ENCODE measurements at regions not wholly inside any gene's neighbourhood (a gene's known extent, or its start where the extent isn't known, plus 50 kb on each side); places are given as distances from the start of the nearest gene placed in this dataset.

- Histone ChIP-seq H3K9me3 (no peaks in the 10 kb centered on the region), H4K20me1 (no peaks in the 10 kb centered on the region), H3K9ac (no peak overlapping the region), H3K27me3 (no peaks in the 10 kb centered on the region), H3K4me3 (no peak overlapping the region), H3K27ac (no peak overlapping the region), H3K4me1 (no peaks in the 10 kb centered on the region), H3K4me2 (no peak overlapping the region), H3K36me3 (no peaks in the 10 kb centered on the region)
- no peak for TF ChIP-seq Cebpa-rat (IDR thresholded peaks at IDR 0.05)
These were observed 463.7 kb downstream of the CYLC2 start for GRCh38 chr9:103458826-103459225.

DNA sequence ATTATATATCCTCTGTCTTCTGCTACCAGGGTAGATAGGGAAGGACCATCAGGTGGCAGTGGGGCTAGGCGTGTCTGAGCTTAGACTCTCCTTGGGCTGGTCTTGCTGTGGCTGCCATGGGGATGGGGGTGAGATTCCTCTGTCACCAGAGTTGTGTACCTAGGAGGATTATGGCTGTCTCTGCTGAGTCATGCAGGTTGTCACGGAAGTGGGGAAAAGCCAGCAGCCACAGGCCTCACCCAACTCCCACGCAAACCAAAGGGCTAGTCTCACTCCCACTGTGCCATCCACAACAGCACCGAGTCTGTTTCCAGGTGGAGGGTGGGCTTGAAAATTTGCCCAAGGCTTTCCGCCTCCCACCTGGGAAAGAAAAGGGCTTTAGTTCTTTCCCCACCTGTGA is 476.1 kb downstream of the CYLC2 start:
- Histone ChIP-seq H3K27ac (no peak overlapping the region), H3K36me3 (no peaks in the 10 kb centered on the region), H3K4me2 (peak overlapping the region; percentile 34; the same call in 1 of the 2 replicates), H3K9ac (no peak overlapping the region), H3K4me3 (no peak overlapping the region), H3K9me3 (no peaks in the 10 kb centered on the region), H4K20me1 (no peaks in the 10 kb centered on the region), H3K27me3 (no peaks in the 10 kb centered on the region), H3K4me1 (peaks cover 6% of the 10 kb centered on the region)
- TF ChIP-seq Cebpa-rat (IDR thresholded peaks at IDR 0.05), result no peak

GRCh38 chr9:103474156-103474555 is 479.0 kb downstream of the CYLC2 start:
- Histone ChIP-seq H3K9me3 (no peaks in the 10 kb centered on the region), H3K4me3 (no peak overlapping the region), H3K4me1 (peaks cover 6% of the 10 kb centered on the region), H3K27ac (no peak overlapping the region), H3K4me2 (no peak overlapping the region), H3K9ac (no peak overlapping the region), H3K36me3 (no peaks in the 10 kb centered on the region), H3K27me3 (no peaks in the 10 kb centered on the region), H4K20me1 (no peaks in the 10 kb centered on the region)
- no peak for TF ChIP-seq Cebpa-rat (IDR thresholded peaks at IDR 0.05)

DNA sequence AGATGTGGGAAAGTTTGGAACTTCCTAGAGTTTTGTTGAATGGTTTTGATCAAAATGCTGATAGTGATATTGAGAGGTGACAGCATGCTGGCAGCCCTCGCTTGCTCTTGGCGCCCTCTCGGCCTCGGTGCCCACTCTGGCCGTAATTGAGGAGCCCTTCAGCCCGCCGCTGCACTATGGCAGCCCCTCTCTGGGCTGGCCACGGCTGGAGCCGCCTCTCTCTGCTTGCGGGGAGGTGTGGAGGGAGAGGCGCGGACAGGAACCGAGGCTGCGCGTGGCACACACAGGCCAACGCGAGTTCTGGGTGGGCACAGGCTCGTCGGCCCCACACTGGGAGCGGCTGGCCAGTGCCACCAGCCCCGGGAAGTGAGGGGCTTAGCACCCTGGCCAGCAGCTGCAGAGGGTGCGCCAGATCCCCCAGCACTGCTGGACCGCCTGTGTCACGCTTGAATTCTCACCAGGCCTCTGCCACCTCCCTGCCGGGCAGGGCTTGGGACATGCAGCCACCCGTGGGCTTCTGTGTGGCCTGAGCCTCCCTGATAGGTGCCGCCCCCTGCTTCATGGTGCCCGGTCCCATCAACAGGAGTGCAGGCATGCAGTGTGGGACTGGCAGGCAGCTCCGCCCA is 488.5 kb downstream of the CYLC2 start:
- no peaks in the 10 kb centered on the region for H4K20me1 ChIP-seq
- H3K9me3 ChIP-seq, result peaks cover 22% of the 10 kb centered on the region
- H3K27me3 ChIP-seq, result no peaks in the 10 kb centered on the region
- no peak overlapping the region for H3K4me3 ChIP-seq
- no peaks in the 10 kb centered on the region for H3K36me3 ChIP-seq
- no peak overlapping the region for H3K27ac ChIP-seq
- H3K4me2 ChIP-seq, result no peak overlapping the region
- no peak overlapping the region for H3K9ac ChIP-seq
- no peak for TF ChIP-seq Cebpa-rat (IDR thresholded peaks at IDR 0.05)
- H3K4me1 ChIP-seq, result no peaks in the 10 kb centered on the region

DNA sequence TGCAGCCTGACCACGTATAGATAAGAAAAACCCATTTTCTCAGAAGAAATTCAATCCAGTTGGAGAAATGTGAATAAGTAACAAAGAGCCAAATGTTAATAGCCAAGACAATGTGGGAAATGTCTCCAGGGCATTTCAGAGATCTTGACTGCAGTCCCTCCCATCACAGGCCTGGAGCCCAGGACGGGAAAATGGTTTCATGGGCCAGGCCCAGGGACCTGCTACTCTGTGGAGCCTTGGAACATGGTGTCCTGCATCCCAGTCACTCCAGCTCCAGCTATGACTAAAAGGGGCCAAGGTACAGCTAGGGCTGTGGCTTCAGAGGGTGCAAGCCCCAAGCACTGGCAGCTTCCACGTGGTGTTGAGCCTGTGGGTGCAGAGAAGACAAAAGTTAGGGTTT is 490.0 kb downstream of the CYLC2 start:
- H3K36me3 ChIP-seq, result no peaks in the 10 kb centered on the region
- no peaks in the 10 kb centered on the region for H3K27me3 ChIP-seq
- H3K4me1 ChIP-seq, result no peaks in the 10 kb centered on the region
- H3K9ac ChIP-seq, result no peak overlapping the region
- H3K9me3 ChIP-seq, result peaks cover 22% of the 10 kb centered on the region
- no peak for TF ChIP-seq Cebpa-rat (IDR thresholded peaks at IDR 0.05)
- no peak overlapping the region for H3K27ac ChIP-seq
- no peaks in the 10 kb centered on the region for H4K20me1 ChIP-seq
- H3K4me2 ChIP-seq, result no peak overlapping the region
- no peak overlapping the region for H3K4me3 ChIP-seq

DNA sequence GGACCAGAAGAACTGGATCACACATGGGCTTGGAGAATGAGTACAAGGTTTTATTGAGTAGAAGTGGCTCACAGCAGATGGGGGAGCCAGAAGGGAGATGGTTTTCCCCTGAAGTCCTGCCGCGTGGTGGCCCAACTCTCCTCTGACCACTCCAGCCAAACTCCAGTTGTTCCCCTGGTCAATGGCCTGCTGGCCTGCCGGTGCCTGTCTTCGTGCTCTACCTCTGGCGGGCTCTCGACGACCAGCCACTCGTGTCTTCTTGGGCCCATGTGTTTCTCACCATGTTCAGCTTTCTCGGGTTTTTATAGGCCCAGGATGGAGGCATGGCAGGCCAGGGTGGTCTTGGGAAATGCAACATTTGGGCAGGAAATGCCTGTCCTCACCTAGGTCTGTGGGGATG is 519.6 kb downstream of the CYLC2 start:
- Histone ChIP-seq H3K9ac (no peak overlapping the region), H3K4me3 (no peak overlapping the region), H3K27ac (no peak overlapping the region), H3K4me1 (no peaks in the 10 kb centered on the region), H3K36me3 (no peaks in the 10 kb centered on the region), H3K27me3 (no peaks in the 10 kb centered on the region), H3K9me3 (no peaks in the 10 kb centered on the region), H3K4me2 (no peak overlapping the region), H4K20me1 (no peaks in the 10 kb centered on the region)
- TF ChIP-seq Cebpa-rat (IDR thresholded peaks at IDR 0.05), result no peak

- Histone ChIP-seq H3K27ac (no peak overlapping the region), H3K4me2 (no peak overlapping the region), H3K27me3 (no peaks in the 10 kb centered on the region), H3K4me1 (no peaks in the 10 kb centered on the region), H3K9ac (no peak overlapping the region), H3K9me3 (no peaks in the 10 kb centered on the region), H3K4me3 (no peak overlapping the region), H4K20me1 (no peaks in the 10 kb centered on the region), H3K36me3 (no peaks in the 10 kb centered on the region)
- no peak for TF ChIP-seq Cebpa-rat (IDR thresholded peaks at IDR 0.05)
These were observed 527.3 kb downstream of the CYLC2 start for GRCh38 chr9:103522409-103522808.

DNA sequence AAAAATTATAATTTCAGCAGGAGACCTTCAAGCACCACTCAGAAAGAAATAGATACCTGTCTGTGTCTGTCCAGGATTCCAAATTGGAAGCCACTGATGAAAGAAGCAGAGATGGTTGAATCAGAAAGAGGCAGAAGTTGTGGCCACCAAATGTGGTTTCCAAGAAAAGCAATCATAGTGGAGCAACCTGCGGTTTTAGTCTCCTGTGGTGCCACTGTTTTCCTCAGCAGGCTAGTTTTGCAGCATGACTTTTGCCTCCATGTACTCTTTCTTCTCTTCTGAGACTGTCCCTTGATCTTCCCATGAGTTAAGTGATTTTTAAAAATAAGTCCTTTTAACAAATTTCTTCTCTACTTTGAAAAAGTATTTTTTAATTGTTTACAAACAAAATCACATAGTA is 535.8 kb downstream of the CYLC2 start:
- Histone ChIP-seq H3K9me3 (no peaks in the 10 kb centered on the region), H3K4me1 (no peaks in the 10 kb centered on the region), H3K9ac (no peak overlapping the region), H3K27me3 (no peaks in the 10 kb centered on the region), H4K20me1 (no peaks in the 10 kb centered on the region), H3K4me3 (no peak overlapping the region), H3K36me3 (no peaks in the 10 kb centered on the region), H3K27ac (no peak overlapping the region), H3K4me2 (no peak overlapping the region)
- no peak for TF ChIP-seq Cebpa-rat (IDR thresholded peaks at IDR 0.05)

GRCh38 chr9:103533318-103533717 is 538.2 kb downstream of the CYLC2 start:
- H3K9ac ChIP-seq, result no peak overlapping the region
- H3K36me3 ChIP-seq, result no peaks in the 10 kb centered on the region
- no peak overlapping the region for H3K4me3 ChIP-seq
- no peak for TF ChIP-seq Cebpa-rat (IDR thresholded peaks at IDR 0.05)
- H3K9me3 ChIP-seq, result no peaks in the 10 kb centered on the region
- no peak overlapping the region for H3K4me2 ChIP-seq
- H3K27ac ChIP-seq, result no peak overlapping the region
- H3K4me1 ChIP-seq, result no peaks in the 10 kb centered on the region
- no peaks in the 10 kb centered on the region for H3K27me3 ChIP-seq
- H4K20me1 ChIP-seq, result no peaks in the 10 kb centered on the region

DNA sequence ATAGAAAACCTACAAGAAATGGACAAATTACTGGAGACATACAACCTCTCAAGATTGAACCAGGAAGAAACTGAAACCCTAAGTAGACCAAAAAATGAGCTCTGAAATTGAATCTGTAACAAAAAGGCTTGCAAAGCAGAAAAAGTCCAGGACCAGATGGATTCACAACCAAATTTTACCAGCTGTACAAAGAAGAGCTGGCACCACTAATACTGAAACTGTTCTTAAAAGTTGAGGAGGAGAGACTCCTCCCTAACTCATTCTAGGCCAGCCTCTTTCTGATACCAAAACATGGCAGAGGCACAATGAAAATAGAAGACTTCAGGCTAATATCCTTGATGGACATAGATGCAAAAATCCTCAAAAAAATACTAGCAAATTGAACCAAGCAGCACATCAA is 542.3 kb downstream of the CYLC2 start:
- no peak for TF ChIP-seq Cebpa-rat (IDR thresholded peaks at IDR 0.05)
- Histone ChIP-seq H3K27me3 (no peaks in the 10 kb centered on the region), H3K9ac (no peak overlapping the region), H4K20me1 (no peaks in the 10 kb centered on the region), H3K27ac (no peak overlapping the region), H3K4me3 (no peak overlapping the region), H3K4me1 (no peaks in the 10 kb centered on the region), H3K36me3 (no peaks in the 10 kb centered on the region), H3K4me2 (no peak overlapping the region), H3K9me3 (no peaks in the 10 kb centered on the region)

GRCh38 chr9:103545260-103545659 is 548.8 kb upstream of the SMC2 start:
- no peak overlapping the region for H3K4me3 ChIP-seq
- H3K36me3 ChIP-seq, result no peaks in the 10 kb centered on the region
- no peaks in the 10 kb centered on the region for H4K20me1 ChIP-seq
- no peak overlapping the region for H3K4me2 ChIP-seq
- H3K9me3 ChIP-seq, result no peaks in the 10 kb centered on the region
- H3K27ac ChIP-seq, result no peak overlapping the region
- no peak overlapping the region for H3K9ac ChIP-seq
- H3K4me1 ChIP-seq, result no peaks in the 10 kb centered on the region
- TF ChIP-seq Cebpa-rat (IDR thresholded peaks at IDR 0.05), result no peak
- no peaks in the 10 kb centered on the region for H3K27me3 ChIP-seq

Data from BLaER1 (cell line).